ENCODE measurements at regions not wholly inside any gene's neighbourhood (a gene's known extent, or its start where the extent isn't known, plus 50 kb on each side); places are given as distances from the start of the nearest gene placed in this dataset.

GRCh38 chr3:88595026-88595425 lies 445.3 kb downstream of the C3orf38 start:
- no peak for TF ChIP-seq CTCF (IDR thresholded peaks at IDR 0.05)
- no peak for TF ChIP-seq POLR2A (IDR thresholded peaks at IDR 0.05)
